Brain microvascular endothelial cell (primary cell): ENCODE measurements at regions not wholly inside any gene's neighbourhood (a gene's known extent, or its start where the extent isn't known, plus 50 kb on each side); places are given as distances from the start of the nearest gene placed in this dataset.
"Not testable (repeated sequence)": the region's sequence is repeated elsewhere in the genome, so short reads cannot be mapped to it uniquely, and the experiment has no call there.

Experiments
- DNase-seq: peaks from one replicate; pipeline ENCODE4 v3.0.0-alpha.2; 2020
- H3K27ac ChIP-seq: fragments of 250-450 bp; sonication (Bioruptor Pico); 2 replicates; pipeline ENCODE4 v1.5.1; 2020; ENCODE audit warnings: mild to moderate bottlenecking, moderate library complexity
- H3K27me3 ChIP-seq: fragments of 250-450 bp; sonication (Bioruptor Pico); replicated peaks from 2 replicates; pipeline ENCODE4 v1.5.1; 2020; ENCODE audit warnings: mild to moderate bottlenecking
- H3K36me3 ChIP-seq: fragments of 250-450 bp; sonication (Bioruptor Pico); replicated peaks from 2 replicates; pipeline ENCODE4 v1.5.1; 2020; ENCODE audit warnings: mild to moderate bottlenecking
- H3K4me3 ChIP-seq: 2 replicates; pipeline ENCODE4 v1.5.1; 2011; ENCODE audit warnings: low read depth, mild to moderate bottlenecking, control low read depth, low read length, moderate library complexity
- in situ Hi-C: cut with HindIII; loops from 2 replicates; pipeline ENCODE4 v1.10.0; 2017; ENCODE audit warnings: low sequenced_read_pairs, low pct_ligation_motif_present
- TF ChIP-seq, protein P1 (sequence below): IDR thresholded peaks from 2 replicates; pipeline ENCODE4 v1.5.1; 2011; ENCODE audit warnings: low read depth, mild to moderate bottlenecking, moderate library complexity, low read length, control low read depth, inconsistent platforms; ENCODE audit errors: missing control alignments

DNA sequence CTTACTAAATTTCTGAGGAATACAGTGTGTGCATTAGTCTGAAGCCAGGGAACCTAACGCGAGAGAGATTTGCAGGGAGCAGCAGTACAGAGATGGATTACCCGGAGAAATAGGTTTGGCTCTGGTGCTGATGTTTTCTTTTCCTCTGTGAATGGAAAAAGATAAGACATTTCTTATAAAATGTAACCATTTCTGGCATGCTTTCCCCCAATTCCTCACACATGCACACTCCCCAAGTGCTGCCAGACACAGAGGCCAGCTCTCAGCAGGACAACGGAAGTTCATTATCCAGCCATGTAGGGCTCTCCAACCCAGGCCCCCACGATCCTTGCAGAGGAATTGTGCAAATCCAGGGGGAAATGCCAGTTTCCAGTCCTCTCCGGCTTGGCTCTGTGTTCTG is 224.5 kb upstream of the MGAT5 start:
- in situ Hi-C loops, result no loop called here
- Histone ChIP-seq H3K27ac (no peak overlapping the region), H3K36me3 (no peaks in the 10 kb centered on the region), H3K27me3 (no peaks in the 10 kb centered on the region), H3K4me3 (no peak overlapping the region)
- DNase-seq, result no peak
- TF ChIP-seq, protein P1, sequence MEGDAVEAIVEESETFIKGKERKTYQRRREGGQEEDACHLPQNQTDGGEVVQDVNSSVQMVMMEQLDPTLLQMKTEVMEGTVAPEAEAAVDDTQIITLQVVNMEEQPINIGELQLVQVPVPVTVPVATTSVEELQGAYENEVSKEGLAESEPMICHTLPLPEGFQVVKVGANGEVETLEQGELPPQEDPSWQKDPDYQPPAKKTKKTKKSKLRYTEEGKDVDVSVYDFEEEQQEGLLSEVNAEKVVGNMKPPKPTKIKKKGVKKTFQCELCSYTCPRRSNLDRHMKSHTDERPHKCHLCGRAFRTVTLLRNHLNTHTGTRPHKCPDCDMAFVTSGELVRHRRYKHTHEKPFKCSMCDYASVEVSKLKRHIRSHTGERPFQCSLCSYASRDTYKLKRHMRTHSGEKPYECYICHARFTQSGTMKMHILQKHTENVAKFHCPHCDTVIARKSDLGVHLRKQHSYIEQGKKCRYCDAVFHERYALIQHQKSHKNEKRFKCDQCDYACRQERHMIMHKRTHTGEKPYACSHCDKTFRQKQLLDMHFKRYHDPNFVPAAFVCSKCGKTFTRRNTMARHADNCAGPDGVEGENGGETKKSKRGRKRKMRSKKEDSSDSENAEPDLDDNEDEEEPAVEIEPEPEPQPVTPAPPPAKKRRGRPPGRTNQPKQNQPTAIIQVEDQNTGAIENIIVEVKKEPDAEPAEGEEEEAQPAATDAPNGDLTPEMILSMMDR, result no peak

DNA sequence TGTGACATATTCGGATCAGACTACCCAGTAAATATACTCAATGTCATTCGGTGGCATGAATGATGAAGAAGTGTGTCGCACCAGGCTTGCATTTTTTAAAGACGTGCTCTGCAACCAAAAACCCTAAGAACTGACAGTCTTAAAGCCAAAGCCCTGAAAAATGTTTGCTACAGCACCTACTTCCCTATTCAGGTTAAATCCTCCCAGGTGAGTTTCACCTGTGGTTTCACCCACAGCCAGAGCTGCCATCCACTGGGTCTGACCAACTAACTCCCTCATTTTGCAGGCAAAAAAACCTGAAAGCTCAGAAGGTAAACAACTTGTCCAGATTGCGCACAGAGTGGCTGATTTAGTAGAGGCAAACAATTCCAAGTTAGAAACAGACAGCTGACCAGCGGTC is 222.3 kb upstream of the MGAT5 start:
- TF ChIP-seq, protein P1, result no peak
- H3K4me3 ChIP-seq, result no peak overlapping the region
- H3K36me3 ChIP-seq, result no peaks in the 10 kb centered on the region
- no peak overlapping the region for H3K27ac ChIP-seq
- no peaks in the 10 kb centered on the region for H3K27me3 ChIP-seq
- DNase-seq, result no peak
- in situ Hi-C loops, result no loop called here

GRCh38 chr2:134035605-134036370 is 218.1 kb upstream of the MGAT5 start:
- no peaks in the 10 kb centered on the region for H3K36me3 ChIP-seq
- no peak overlapping the region for H3K4me3 ChIP-seq
- no peaks in the 10 kb centered on the region for H3K27me3 ChIP-seq
- in situ Hi-C loops, result no loop called here
- TF ChIP-seq, protein P1, result no peak
- H3K27ac ChIP-seq, result no peak overlapping the region
- no peak for DNase-seq

GRCh38 chr2:134039912-134040581 is 213.8 kb upstream of the MGAT5 start:
- Histone ChIP-seq H3K36me3 (no peaks in the 10 kb centered on the region), H3K27me3 (no peaks in the 10 kb centered on the region), H3K4me3 (no peak overlapping the region), H3K27ac (no peak overlapping the region)
- in situ Hi-C loops, result no loop called here
- TF ChIP-seq, protein P1, result no peak
- DNase-seq, result no peak

DNA sequence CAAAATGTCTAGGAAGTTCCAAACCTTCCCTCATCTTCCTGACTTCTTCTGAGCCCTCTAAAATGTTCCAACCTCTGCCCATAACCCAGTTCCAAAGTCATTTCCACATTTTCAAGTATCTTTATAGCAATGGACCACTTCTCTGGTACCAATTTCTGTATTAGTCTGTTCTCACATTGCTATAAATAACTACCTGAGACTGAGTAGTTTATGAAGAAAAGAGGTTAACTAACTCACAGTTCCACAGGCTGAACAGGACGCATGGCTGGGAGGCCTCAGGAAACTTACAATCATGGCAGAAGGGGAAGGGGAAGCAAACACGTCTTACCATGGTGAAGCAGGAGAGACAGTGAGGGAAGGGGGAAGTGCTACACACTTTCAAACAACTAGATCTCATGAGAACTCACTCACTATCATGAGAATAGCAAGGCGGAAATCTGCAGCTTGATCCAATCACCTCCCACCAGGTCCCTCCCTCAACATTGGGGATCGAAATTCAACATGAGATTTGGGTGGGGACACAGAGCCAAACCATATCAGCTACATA is 213.2 kb upstream of the MGAT5 start:
- H3K27ac ChIP-seq, DNase-seq, H3K36me3 ChIP-seq, H3K27me3 ChIP-seq, in situ Hi-C loops, H3K4me3 ChIP-seq: not testable (repeated sequence)

DNA sequence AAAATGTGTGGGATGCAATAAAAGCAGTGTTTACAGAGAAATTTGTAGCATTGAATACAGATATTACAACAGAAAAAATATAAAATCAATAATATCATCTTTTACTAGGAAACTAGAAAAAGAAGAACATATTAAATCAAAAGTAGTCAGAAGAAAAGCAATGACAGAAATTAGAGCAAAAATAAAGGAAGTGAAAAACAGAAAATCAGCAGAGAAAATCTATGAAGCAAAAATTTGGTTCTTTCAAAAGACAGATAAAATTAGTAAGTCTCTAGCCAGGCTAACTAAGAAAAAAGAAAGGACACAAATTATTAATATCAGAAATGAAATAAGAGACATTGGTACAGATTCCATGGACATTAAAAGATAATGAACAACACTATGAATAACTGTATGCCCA is 212.0 kb upstream of the MGAT5 start:
- in situ Hi-C loops, result no loop called here
- H3K4me3 ChIP-seq, result no peak overlapping the region

DNA sequence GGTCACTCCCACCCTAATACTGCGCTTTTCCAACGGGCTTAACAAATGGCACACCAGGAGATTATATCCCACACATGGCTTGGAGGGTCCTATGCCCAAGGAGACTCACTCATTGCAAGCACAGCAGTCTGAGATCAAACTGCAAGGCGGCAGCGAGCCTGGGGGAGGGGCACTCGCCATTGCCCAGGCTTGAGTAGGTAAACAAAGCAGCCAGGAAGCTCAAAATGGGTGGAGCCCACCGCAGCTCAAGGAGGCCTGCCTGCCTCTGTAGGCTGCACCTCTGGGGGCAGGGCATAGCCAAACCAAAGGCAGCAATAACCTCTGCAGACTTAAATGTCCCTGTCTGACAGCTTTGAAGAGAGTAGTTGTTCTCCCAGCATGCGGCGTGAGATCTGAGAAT is 210.8 kb upstream of the MGAT5 start:
- H3K27ac ChIP-seq, H3K27me3 ChIP-seq, DNase-seq, in situ Hi-C loops, H3K36me3 ChIP-seq, H3K4me3 ChIP-seq: not testable (repeated sequence)

More for the DNA sequence above, 212.0 kb upstream of the MGAT5 start:
- Histone ChIP-seq H3K27me3 (no peaks in the 10 kb centered on the region), H3K36me3 (no peaks in the 10 kb centered on the region), H3K27ac (no peak overlapping the region)
- no peak for DNase-seq
- TF ChIP-seq, protein P1, result no peak
